KMS-11 (cell line): ENCODE measurements at regions not wholly inside any gene's neighbourhood (a gene's known extent, or its start where the extent isn't known, plus 50 kb on each side); places are given as distances from the start of the nearest gene placed in this dataset.

Experiments
- H2AFZ ChIP-seq: fragments of 200-600 bp; sonication (generic); 2 replicates; pipeline ENCODE4 v1.6.1; 2016; ENCODE audit warnings: antibody characterized with exemption, mixed run types, low read depth
- H3K27ac ChIP-seq: fragments of 200-600 bp; sonication (generic); 2 replicates; pipeline ENCODE4 v1.6.1; 2016; ENCODE audit warnings: mild to moderate bottlenecking, mixed run types
- H3K27me3 ChIP-seq: fragments of 200-600 bp; sonication (generic); 2 replicates; pipeline ENCODE4 v1.6.1; 2017; ENCODE audit warnings: mild to moderate bottlenecking, low read depth, mixed run types, moderate library complexity; ENCODE audit not compliant: insufficient read depth
- H3K36me3 ChIP-seq: fragments of 200-600 bp; sonication (generic); 2 replicates; pipeline ENCODE4 v1.6.1; 2017; ENCODE audit warnings: mild to moderate bottlenecking, mixed run types; ENCODE audit not compliant: insufficient read depth
- H3K4me1 ChIP-seq: fragments of 200-600 bp; sonication (generic); 2 replicates; pipeline ENCODE4 v1.6.1; 2016; ENCODE audit warnings: mild to moderate bottlenecking, low read depth, mixed run types; ENCODE audit not compliant: poor library complexity, severe bottlenecking
- H3K4me2 ChIP-seq: fragments of 200-600 bp; sonication (generic); 2 replicates; pipeline ENCODE4 v1.7.0; 2016; ENCODE audit warnings: mild to moderate bottlenecking, mixed run types
- H3K4me3 ChIP-seq: fragments of 200-600 bp; sonication (generic); IDR thresholded peaks from 2 replicates; pipeline ENCODE4 v1.6.1; 2017; ENCODE audit warnings: low read depth, low read length, mixed read lengths; ENCODE audit not compliant: insufficient read depth
- H3K79me2 ChIP-seq: fragments of 200-600 bp; sonication (generic); 2 replicates; pipeline ENCODE4 v1.6.1; 2016; ENCODE audit warnings: low read depth, mixed run types; ENCODE audit not compliant: insufficient read depth
- H3K9ac ChIP-seq: fragments of 200-600 bp; sonication (generic); 2 replicates; pipeline ENCODE4 v1.6.1; 2016; ENCODE audit warnings: mild to moderate bottlenecking, mixed run types
- H4K20me1 ChIP-seq: fragments of 200-600 bp; sonication (generic); 2 replicates; pipeline ENCODE4 v1.6.1; 2016; ENCODE audit warnings: mild to moderate bottlenecking, mixed run types; ENCODE audit not compliant: insufficient read depth
- TF ChIP-seq, protein P1 (sequence below): fragments of 200-600 bp; sonication (generic); conservative IDR thresholded peaks from 2 replicates; pipeline ENCODE4 v1.6.1; 2017; ENCODE audit warnings: low read depth, mild to moderate bottlenecking, antibody characterized with exemption, low read length, moderate library complexity, mixed read lengths

DNA sequence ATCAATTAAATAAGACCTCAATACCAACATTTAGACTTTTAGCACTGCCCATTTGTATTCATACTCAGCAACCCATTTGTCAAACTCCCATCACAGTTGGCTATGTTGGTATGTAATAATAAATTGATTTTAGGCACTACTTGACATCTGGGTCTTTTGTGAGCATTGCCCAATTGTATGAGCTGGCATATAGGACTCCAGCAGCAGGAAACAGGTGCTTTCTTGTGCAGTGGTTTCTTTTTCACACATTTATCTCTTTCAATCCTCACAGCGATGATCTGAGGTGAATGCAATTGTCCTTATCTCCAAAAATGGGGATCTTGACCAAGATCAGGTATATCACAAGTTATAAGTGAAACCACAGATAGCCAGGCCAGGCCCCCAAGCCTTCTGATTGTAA lies 96.9 kb upstream of the OXGR1 start:
- H3K4me3 ChIP-seq: no peak overlapping the region
- H3K79me2 ChIP-seq: no peaks in the 10 kb centered on the region
- TF ChIP-seq, protein P1, sequence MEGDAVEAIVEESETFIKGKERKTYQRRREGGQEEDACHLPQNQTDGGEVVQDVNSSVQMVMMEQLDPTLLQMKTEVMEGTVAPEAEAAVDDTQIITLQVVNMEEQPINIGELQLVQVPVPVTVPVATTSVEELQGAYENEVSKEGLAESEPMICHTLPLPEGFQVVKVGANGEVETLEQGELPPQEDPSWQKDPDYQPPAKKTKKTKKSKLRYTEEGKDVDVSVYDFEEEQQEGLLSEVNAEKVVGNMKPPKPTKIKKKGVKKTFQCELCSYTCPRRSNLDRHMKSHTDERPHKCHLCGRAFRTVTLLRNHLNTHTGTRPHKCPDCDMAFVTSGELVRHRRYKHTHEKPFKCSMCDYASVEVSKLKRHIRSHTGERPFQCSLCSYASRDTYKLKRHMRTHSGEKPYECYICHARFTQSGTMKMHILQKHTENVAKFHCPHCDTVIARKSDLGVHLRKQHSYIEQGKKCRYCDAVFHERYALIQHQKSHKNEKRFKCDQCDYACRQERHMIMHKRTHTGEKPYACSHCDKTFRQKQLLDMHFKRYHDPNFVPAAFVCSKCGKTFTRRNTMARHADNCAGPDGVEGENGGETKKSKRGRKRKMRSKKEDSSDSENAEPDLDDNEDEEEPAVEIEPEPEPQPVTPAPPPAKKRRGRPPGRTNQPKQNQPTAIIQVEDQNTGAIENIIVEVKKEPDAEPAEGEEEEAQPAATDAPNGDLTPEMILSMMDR: no peak
- no peak overlapping the region for H3K4me2 ChIP-seq
- no peak overlapping the region for H3K27ac ChIP-seq
- H2AFZ ChIP-seq: no peak overlapping the region
- H3K9ac ChIP-seq: no peak overlapping the region
- no peaks in the 10 kb centered on the region for H3K4me1 ChIP-seq
- no peaks in the 10 kb centered on the region for H4K20me1 ChIP-seq
- H3K27me3 ChIP-seq: no peaks in the 10 kb centered on the region
- no peaks in the 10 kb centered on the region for H3K36me3 ChIP-seq

- Histone ChIP-seq H3K4me1 (no peaks in the 10 kb centered on the region), H3K9ac (no peak overlapping the region), H3K4me3 (no peak overlapping the region), H2AFZ (no peak overlapping the region), H3K36me3 (no peaks in the 10 kb centered on the region), H3K27me3 (no peaks in the 10 kb centered on the region), H3K27ac (no peak overlapping the region), H3K79me2 (no peaks in the 10 kb centered on the region), H3K4me2 (no peak overlapping the region), H4K20me1 (no peaks in the 10 kb centered on the region)
- TF ChIP-seq, protein P1: no peak
These were observed 106.5 kb upstream of the OXGR1 start for GRCh38 chr13:97100821-97101220.

DNA sequence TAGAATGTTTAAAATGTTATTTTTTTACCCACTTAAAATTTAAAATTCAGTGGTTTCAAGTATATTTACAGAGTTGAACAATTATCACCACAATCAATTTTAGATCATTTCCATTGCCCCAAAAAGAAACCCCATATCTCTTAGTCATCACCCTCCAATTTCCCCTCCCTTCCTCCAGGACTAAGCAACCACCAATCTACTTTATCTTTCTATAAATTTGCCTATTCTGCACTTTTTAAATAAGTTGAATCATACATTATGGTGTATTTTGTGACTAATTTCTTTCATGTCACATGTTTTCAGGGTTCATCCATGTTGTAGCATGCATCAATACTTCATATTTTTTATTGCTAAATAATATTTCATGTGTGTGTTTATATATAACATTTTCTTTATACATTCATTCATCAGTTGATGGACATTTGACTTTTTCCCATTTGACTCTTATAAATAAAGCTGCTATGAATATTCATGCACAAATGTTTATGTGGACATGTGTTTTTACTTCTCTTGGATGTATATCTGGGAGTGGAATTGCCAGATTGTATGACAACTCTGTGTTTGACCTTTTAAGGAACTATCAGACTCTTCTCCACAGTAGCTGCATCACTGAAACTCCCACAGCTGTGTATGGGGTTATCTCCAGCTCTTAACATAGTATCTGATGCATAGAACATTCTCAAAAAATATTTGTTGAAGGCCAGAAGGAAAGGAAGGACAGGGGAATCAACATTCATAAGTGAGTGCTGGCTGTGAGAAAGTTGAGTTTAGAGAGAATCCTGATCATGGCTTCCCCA lies 107.8 kb upstream of the OXGR1 start:
- H4K20me1 ChIP-seq: no peaks in the 10 kb centered on the region
- no peak overlapping the region for H3K9ac ChIP-seq
- TF ChIP-seq, protein P1: no peak
- H3K4me2 ChIP-seq: no peak overlapping the region
- no peak overlapping the region for H3K27ac ChIP-seq
- no peak overlapping the region for H3K4me3 ChIP-seq
- H3K36me3 ChIP-seq: no peaks in the 10 kb centered on the region
- H3K27me3 ChIP-seq: no peaks in the 10 kb centered on the region
- no peaks in the 10 kb centered on the region for H3K4me1 ChIP-seq
- H2AFZ ChIP-seq: no peak overlapping the region
- H3K79me2 ChIP-seq: no peaks in the 10 kb centered on the region

DNA sequence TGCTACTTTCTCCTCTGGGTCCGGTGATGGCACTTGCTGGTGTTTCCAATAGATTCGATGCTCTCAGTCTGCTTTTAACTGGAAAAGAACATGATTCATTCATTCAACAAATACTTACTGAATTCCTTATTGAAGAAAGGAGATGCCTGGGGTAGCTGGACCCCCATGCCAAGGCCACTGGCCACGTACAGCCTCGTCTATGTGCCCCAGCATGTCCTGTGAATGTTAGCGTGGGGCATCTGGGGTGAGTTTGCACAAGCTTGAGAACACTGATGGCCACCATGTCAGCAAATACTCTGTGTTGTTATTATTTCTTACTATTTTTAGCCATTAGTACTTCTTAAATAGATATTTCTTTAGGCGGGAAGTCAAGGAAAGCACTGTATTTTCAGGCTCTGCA lies 112.0 kb upstream of the OXGR1 start:
- H3K4me1 ChIP-seq: no peaks in the 10 kb centered on the region

More for the DNA sequence above, 112.0 kb upstream of the OXGR1 start:
- Histone ChIP-seq H3K79me2 (no peaks in the 10 kb centered on the region), H3K36me3 (no peaks in the 10 kb centered on the region), H3K9ac (no peak overlapping the region), H3K4me2 (no peak overlapping the region), H2AFZ (no peak overlapping the region), H4K20me1 (no peaks in the 10 kb centered on the region), H3K4me3 (no peak overlapping the region), H3K27ac (no peak overlapping the region), H3K27me3 (no peaks in the 10 kb centered on the region)
- TF ChIP-seq, protein P1: no peak
